Fibroblast of villous mesenchyme (primary cell): ENCODE measurements at regions not wholly inside any gene's neighbourhood (a gene's known extent, or its start where the extent isn't known, plus 50 kb on each side); places are given as distances from the start of the nearest gene placed in this dataset.
A peak's percentile ranks its signal among the peaks of the same experiment; 100 is the strongest.

Experiments used
- DNase-seq: peaks from one replicate; pipeline ENCODE4 v3.0.0-alpha.2; 2010; ENCODE audit warnings: low read depth
- H3K4me3 ChIP-seq: 2 replicates; pipeline ENCODE4 v1.5.1; 2011; ENCODE audit warnings: low read depth, mild to moderate bottlenecking, low read length
- TF ChIP-seq, protein P1 (sequence below): IDR thresholded peaks from 2 replicates; pipeline ENCODE4 v1.5.1; 2012; ENCODE audit warnings: low read depth, mild to moderate bottlenecking, low read length; ENCODE audit not compliant: insufficient read depth

DNA sequence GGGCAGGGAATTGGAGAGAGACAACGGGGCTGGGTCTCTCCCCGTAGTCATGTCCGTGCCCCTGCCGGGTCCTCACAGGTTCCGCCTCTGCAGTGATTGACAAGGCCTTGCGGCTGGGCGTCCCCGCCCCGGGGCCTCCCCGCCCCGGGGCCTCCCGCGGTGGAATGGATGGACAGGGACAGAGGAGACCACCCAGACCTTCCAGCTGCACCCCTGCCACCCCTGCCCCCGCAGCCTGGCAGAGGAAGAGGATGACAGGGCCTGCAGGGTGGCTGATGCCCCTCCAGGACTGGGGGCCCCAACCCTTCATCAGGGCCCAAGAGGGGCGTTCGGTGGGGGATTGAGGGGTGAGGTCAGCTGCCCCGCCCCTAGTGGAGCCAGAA is 216.4 kb upstream of the CIBAR2 start:
- TF ChIP-seq, protein P1, sequence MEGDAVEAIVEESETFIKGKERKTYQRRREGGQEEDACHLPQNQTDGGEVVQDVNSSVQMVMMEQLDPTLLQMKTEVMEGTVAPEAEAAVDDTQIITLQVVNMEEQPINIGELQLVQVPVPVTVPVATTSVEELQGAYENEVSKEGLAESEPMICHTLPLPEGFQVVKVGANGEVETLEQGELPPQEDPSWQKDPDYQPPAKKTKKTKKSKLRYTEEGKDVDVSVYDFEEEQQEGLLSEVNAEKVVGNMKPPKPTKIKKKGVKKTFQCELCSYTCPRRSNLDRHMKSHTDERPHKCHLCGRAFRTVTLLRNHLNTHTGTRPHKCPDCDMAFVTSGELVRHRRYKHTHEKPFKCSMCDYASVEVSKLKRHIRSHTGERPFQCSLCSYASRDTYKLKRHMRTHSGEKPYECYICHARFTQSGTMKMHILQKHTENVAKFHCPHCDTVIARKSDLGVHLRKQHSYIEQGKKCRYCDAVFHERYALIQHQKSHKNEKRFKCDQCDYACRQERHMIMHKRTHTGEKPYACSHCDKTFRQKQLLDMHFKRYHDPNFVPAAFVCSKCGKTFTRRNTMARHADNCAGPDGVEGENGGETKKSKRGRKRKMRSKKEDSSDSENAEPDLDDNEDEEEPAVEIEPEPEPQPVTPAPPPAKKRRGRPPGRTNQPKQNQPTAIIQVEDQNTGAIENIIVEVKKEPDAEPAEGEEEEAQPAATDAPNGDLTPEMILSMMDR = no peak
- DNase-seq = no peak
- no peak overlapping the region for H3K4me3 ChIP-seq

DNA sequence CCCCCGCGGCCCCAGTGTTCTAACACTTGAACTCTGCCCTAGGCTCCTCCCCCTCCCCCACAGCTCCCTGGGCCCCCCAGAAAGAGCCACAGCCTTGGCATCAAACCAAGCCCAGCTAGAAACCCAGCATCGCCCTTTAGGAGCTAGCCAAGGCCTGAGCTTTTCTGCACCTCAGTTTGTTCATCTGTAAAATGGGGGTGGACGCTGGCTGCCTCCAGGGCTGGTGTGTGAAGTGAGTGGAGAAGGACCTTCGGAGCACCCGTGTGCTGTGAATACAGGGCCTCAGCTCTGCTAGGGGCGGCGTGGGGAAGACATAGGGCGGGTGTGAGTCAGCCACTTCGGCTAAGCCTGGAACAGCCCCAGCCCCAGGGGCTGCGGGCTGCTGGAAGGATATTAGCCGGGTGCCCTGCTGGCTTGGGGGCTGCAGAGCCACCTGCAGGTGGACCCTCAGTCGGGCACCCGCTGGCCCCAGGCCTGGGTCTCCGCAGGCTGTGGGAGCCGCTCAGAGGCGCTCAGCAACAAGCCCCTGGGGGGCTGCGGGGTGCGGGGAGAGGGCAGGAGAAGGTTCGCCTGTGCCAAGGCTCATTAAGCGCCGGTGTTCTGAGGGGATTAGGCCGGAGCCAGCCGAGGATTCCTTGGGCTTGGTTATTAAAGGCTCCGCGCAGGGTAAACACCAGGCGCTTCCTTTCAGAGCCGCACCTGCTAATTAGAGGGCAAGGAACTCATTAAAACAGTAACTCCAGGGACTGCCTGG is 217.0 kb upstream of the CIBAR2 start:
- TF ChIP-seq, protein P1 = no peak
- H3K4me3 ChIP-seq = no peak overlapping the region
- DNase-seq = no peak

DNA sequence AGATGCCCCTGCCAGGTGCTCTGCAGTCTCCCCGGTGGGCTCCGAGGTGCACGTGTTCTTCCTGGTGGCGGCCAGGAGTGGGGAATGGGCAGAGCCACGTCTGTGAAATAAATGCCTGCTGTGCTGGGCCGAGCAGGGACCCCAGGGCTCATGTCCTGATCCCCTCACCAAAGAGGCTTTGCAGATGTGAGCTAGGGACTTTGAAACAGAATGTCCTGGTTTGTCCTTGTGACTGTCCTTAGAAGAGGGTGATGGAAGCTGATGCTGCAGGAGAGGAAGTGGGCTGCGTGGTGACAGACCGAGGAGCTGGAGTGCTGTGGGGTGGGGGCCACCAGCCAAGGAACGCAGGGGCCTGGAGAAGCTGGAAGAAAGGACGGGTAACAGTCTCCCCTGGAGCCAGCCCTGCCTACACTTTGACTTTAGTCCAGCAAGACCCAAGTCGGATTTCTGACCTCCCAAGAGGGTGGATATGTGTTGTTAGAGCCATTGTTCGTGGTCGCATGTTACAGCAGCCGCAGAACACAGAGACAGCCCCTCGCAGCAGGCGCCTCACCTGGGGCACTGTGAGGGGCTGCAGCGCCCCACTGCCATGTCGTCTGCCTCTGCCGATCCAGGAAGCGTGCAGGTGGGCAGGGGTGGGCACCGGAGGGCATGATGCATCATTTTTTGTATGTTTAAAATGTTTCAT is 217.9 kb upstream of the CIBAR2 start:
- TF ChIP-seq, protein P1 = no peak
- no peak overlapping the region for H3K4me3 ChIP-seq
- no peak for DNase-seq

DNA sequence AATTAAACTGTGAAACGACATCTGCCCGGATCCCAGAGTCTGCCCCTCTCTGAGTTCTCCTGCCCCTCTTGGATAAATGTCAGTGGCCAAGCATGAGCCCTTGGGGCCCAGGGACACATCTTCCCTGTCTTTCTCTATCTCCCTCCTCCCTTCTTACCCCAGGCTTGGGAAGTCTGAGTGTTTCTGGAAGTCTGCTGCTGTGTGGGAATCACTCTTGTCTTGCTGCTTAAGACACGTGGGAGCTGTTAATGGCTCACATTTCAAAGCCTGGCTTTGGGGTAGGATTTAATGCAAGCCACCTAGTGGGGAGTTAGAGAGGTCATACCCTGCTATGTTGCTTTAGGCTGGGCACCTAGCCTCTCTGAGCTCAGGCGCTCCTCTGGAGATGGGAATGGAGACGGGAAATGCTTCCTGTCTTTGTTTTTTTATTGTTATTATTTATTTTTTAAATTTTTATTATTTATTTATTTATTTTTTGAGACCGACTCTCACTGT is 218.5 kb upstream of the CIBAR2 start:
- TF ChIP-seq, protein P1 = peak; percentile 67
- H3K4me3 ChIP-seq = no peak overlapping the region
- DNase-seq = peak; percentile 94

DNA sequence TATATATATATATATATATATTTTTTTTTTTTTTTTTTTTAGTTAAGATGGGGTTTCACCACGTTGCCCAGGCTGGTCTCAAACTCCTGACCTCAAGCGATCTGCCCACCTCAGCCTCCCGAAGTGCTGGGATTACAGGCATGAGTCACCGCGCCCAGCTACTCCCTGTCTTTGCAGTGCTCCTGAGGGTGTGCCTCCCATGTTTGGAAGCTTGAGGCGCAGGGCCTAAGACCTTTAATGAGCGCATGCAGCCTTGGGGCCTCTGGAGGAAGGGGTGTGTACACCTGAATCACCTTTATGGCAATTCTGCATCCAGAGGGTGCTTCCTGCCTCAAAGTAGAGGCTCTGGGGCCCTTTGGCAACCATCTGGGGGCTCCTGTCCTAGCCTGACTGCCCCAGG is 219.4 kb upstream of the CIBAR2 start:
- H3K4me3 ChIP-seq = no peak overlapping the region
- TF ChIP-seq, protein P1 = no peak
- DNase-seq = no peak

DNA sequence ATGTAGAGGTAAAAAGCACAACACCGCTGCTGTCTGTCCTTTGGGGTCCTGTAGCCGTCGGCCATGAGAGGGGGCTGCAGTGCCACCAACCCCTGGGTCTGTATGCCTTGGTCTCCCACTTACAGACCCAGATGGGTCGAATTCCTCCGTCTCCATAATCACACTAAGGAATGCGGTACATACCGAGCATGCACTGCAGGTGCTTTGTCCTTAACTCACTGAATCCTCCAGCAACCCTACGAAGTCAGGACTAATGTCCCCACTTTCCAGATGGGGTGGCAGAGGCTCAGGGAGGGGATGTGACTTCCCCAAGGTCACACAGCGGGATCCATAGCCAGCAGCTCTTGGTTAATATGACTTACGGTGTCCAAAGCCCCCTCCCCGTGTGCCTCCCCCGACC is 219.9 kb upstream of the CIBAR2 start:
- H3K4me3 ChIP-seq = no peak overlapping the region
- no peak for DNase-seq
- TF ChIP-seq, protein P1 = no peak
